ENCODE measurements at regions not wholly inside any gene's neighbourhood (a gene's known extent, or its start where the extent isn't known, plus 50 kb on each side); places are given as distances from the start of the nearest gene placed in this dataset.
"Not testable (repeated sequence)": the region's sequence is repeated elsewhere in the genome, so short reads cannot be mapped to it uniquely, and the experiment has no call there.

DNA sequence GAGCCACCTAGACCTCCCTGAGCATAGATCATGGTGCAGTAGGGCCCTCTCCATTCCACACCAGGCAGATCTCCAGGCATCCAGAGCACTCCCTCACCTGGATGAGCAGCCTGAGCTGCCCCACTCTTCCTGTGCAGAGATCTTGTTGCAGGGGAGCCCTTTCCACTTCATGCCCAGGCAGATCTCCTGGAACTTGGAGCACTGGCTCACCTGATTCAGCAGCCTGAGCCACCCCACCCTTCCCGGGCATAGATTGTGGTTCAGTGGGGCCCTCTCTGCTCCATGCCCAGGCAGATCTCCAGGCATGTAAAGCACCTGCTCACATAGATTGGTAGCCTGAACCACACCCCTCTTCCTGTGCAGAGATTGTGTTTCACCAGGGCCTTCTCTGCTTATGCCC lies 78.0 kb downstream of the SEC16B start:
- no peak overlapping the region for H3K4me3 ChIP-seq
- H3K36me3 ChIP-seq: no peaks in the 10 kb centered on the region
- H3K27ac ChIP-seq: no peak overlapping the region
- no peaks in the 10 kb centered on the region for H3K4me1 ChIP-seq (replicated peaks)
- no peaks in the 10 kb centered on the region; the same call in 1 of the 2 replicates for H3K27me3 ChIP-seq (replicated peaks)
- H3K9me3 ChIP-seq (replicated peaks): 0 out of 2 replicates have a peak, but pooled peaks cover 4% of the 10 kb centered on the region
- no peak for DNase-seq (ENCODE audit: low read depth in 1 of 2, low spot score in 2 of 2)

DNA sequence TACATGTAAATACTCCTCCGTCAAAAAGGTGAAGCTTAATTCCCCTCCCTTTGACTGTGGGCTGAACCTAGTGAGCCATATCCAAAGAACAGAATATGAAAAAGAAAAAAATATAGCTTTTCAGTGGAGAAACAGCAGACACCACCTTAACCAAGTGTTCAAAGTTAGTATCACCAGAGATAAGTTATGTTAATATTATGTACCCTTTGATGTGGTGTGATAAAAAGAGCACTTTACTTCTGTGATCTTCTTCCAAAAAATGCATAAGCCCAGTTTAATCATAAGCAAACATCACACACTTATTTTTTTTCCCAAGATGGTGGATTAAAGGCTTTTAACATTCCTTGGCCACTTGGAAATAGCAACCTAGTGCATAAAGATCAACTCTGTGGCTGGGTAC lies 79.4 kb downstream of the SEC16B start:
- no peak overlapping the region for H3K27ac ChIP-seq
- 0 out of 2 replicates have a peak, but pooled peaks cover 4% of the 10 kb centered on the region for H3K9me3 ChIP-seq (replicated peaks)
- H3K27me3 ChIP-seq (replicated peaks): no peaks in the 10 kb centered on the region; the same call in 1 of the 2 replicates
- DNase-seq (ENCODE audit: low read depth in 1 of 2, low spot score in 2 of 2): no peak
- H3K4me3 ChIP-seq: no peak overlapping the region
- H3K36me3 ChIP-seq: no peaks in the 10 kb centered on the region
- no peaks in the 10 kb centered on the region for H3K4me1 ChIP-seq (replicated peaks)

- no peaks in the 10 kb centered on the region for H3K9me3 ChIP-seq (replicated peaks)
- no peak overlapping the region for H3K27ac ChIP-seq
- no peaks in the 10 kb centered on the region for H3K27me3 ChIP-seq (replicated peaks)
- no peaks in the 10 kb centered on the region for H3K36me3 ChIP-seq
- H3K4me1 ChIP-seq (replicated peaks): no peaks in the 10 kb centered on the region; the same call in 1 of the 2 replicates
- no peak overlapping the region for H3K4me3 ChIP-seq
- DNase-seq (ENCODE audit: low read depth in 1 of 2, low spot score in 2 of 2): no peak
Measured at GRCh38 chr1:177884479-177885021, 85.3 kb downstream of the SEC16B start.

- Histone ChIP-seq H3K36me3 (no peaks in the 10 kb centered on the region), H3K27me3 (replicated peaks) (no peaks in the 10 kb centered on the region), H3K4me1 (replicated peaks) (no peaks in the 10 kb centered on the region; the same call in 1 of the 2 replicates), H3K9me3 (replicated peaks) (no peaks in the 10 kb centered on the region), H3K27ac (no peak overlapping the region), H3K4me3 (no peak overlapping the region)
- DNase-seq (ENCODE audit: low read depth in 1 of 2, low spot score in 2 of 2): no peak
Measured at GRCh38 chr1:177883581-177883980, 86.3 kb downstream of the SEC16B start.

GRCh38 chr1:177880339-177880891 lies 89.4 kb downstream of the SEC16B start:
- Histone ChIP-seq H3K27ac (no peak overlapping the region), H3K4me3 (no peak overlapping the region), H3K27me3 (replicated peaks) (no peaks in the 10 kb centered on the region), H3K36me3 (no peaks in the 10 kb centered on the region), H3K4me1 (replicated peaks) (no peaks in the 10 kb centered on the region; the same call in 1 of the 2 replicates), H3K9me3 (replicated peaks) (no peaks in the 10 kb centered on the region)
- no peak for DNase-seq (ENCODE audit: low read depth in 1 of 2, low spot score in 2 of 2)

DNA sequence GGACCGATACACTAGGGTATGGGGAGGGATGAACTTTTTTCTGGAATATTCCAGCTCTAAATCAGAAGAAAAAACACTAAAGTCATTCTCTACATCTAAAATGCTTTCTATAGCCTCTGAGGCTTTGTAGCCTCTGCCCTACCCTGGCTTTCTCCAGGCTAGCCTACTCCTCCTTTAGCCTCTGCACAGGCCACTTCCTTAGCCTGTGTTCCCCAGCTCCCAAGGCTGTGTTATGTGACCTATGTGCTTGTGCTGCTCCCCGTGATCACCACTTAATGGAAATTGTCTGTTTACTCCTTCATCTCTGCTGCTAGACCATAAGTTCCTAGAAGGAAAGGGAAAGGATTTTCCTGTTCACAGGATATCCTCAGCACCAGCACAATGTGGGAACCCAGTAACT lies 92.8 kb downstream of the SEC16B start:
- no peak overlapping the region for H3K4me3 ChIP-seq
- no peak for DNase-seq (ENCODE audit: low read depth in 1 of 2, low spot score in 2 of 2)
- H3K27me3 ChIP-seq (replicated peaks): no peaks in the 10 kb centered on the region
- no peaks in the 10 kb centered on the region for H3K9me3 ChIP-seq (replicated peaks)
- no peaks in the 10 kb centered on the region for H3K36me3 ChIP-seq
- H3K4me1 ChIP-seq (replicated peaks): peaks cover 23% of the 10 kb centered on the region
- H3K27ac ChIP-seq: no peak overlapping the region

- Histone ChIP-seq H3K27me3 (replicated peaks) (no peaks in the 10 kb centered on the region), H3K27ac (peak overlapping the region; percentile 26), H3K4me3 (no peak overlapping the region), H3K4me1 (replicated peaks) (peaks cover 39% of the 10 kb centered on the region), H3K9me3 (replicated peaks) (no peaks in the 10 kb centered on the region; the same call in 1 of the 2 replicates), H3K36me3 (no peaks in the 10 kb centered on the region)
- DNase-seq (ENCODE audit: low read depth in 1 of 2, low spot score in 2 of 2): peak; percentile 72 to 84
Measured at GRCh38 chr1:177873238-177873637, 96.6 kb downstream of the SEC16B start.

DNA sequence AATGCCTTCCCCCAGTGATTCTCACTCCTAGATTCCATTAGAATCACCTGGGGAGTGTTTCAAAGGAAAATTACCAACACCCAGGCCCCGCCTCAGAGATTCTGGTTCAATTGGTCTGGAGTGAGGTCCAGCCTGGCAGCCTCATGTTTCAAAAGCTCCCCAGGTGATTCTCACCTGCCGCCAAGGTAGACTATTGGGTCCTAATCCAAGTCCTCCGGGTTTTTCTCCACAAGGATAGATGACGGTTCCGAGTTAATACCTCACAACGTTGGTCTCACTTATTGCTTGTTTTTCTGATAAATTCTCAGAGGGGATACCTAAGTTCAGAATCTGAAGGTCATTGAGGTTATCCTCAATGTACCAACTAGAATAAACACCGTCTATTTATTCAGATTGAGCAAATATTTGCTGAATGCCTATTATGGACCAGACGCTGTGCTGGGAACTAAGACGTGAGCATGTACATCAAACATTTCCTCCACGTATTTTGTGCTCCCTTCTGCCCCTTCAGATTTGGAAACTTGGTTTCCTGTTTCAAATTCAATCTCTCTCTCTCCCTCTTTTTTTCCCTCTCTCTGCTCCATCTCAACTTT lies 97.5 kb downstream of the SEC16B start:
- H3K4me3 ChIP-seq: no peak overlapping the region
- no peak for DNase-seq (ENCODE audit: low read depth in 1 of 2, low spot score in 2 of 2)
- H3K27ac ChIP-seq: no peak overlapping the region
- H3K36me3 ChIP-seq: no peaks in the 10 kb centered on the region
- no peaks in the 10 kb centered on the region for H3K27me3 ChIP-seq (replicated peaks)
- H3K4me1 ChIP-seq (replicated peaks): peaks cover 39% of the 10 kb centered on the region
- no peaks in the 10 kb centered on the region; the same call in 1 of the 2 replicates for H3K9me3 ChIP-seq (replicated peaks)

GRCh38 chr1:177871613-177872307 lies 98.1 kb downstream of the SEC16B start:
- H3K27ac ChIP-seq: no peak overlapping the region
- DNase-seq (ENCODE audit: low read depth in 1 of 2, low spot score in 2 of 2): no peak
- H3K27me3 ChIP-seq (replicated peaks): no peaks in the 10 kb centered on the region
- H3K4me3 ChIP-seq: no peak overlapping the region
- H3K4me1 ChIP-seq (replicated peaks): peaks cover 39% of the 10 kb centered on the region
- no peaks in the 10 kb centered on the region for H3K36me3 ChIP-seq
- no peaks in the 10 kb centered on the region; the same call in 1 of the 2 replicates for H3K9me3 ChIP-seq (replicated peaks)

DNA sequence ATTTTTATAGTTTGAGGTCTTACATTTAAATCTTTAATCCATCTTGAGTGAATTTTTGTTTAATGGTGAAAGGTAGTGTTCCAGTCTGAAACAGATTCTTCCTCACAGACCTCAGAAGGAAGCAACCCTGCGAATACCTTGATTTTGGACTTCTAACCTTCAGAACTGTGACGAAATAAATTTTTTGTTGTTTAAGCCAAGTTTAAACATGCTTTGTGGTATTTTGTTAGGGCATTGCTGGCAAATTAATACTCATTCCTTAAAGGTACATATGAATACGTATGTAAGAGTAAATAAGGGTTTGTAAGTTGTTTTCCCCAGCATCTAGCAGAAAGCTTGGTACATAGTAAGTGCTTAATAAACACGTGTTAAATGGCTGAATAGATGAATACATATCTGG lies 100.3 kb downstream of the SEC16B start:
- no peak overlapping the region for H3K4me3 ChIP-seq
- H3K4me1 ChIP-seq (replicated peaks): peaks cover 50% of the 10 kb centered on the region
- H3K27ac ChIP-seq: no peak overlapping the region
- DNase-seq (ENCODE audit: low read depth in 1 of 2, low spot score in 2 of 2): no peak
- H3K27me3 ChIP-seq (replicated peaks): no peaks in the 10 kb centered on the region
- H3K36me3 ChIP-seq: no peaks in the 10 kb centered on the region
- no peaks in the 10 kb centered on the region; the same call in 1 of the 2 replicates for H3K9me3 ChIP-seq (replicated peaks)

DNA sequence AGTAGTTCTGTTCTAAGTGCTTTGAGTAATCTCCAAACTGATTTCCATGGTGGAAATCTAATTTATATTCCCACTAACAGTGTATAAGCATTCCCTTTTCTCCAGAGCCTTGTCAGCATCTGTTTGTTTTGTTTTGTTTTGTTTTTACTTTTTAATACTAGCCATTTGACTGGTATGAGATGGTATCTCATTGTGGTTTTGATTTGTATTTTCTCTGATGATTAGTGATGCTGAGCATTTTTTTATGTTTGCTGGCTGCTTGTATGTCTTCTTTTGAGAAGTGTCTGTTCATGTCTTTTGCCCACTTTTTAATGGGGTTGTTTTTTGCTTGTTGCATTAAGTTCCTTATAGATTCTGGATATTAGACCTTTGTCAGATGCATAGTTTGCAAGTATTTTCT lies 100.8 kb downstream of the SEC16B start:
- H3K36me3 ChIP-seq; H3K27ac ChIP-seq; H3K4me3 ChIP-seq; H3K27me3 ChIP-seq (replicated peaks); H3K9me3 ChIP-seq (replicated peaks): not testable (repeated sequence)
- DNase-seq (ENCODE audit: low read depth in 1 of 2, low spot score in 2 of 2): peak in 1 of 2 experiments; percentile 43
- H3K4me1 ChIP-seq (replicated peaks): peaks cover 56% of the 10 kb centered on the region

- H3K9me3 ChIP-seq (replicated peaks): peaks cover 3% of the 10 kb centered on the region
- no peaks in the 10 kb centered on the region for H3K36me3 ChIP-seq
- peak in 1 of 2 experiments; percentile 33 for DNase-seq (ENCODE audit: low read depth in 1 of 2, low spot score in 2 of 2)
- H3K27me3 ChIP-seq (replicated peaks): no peaks in the 10 kb centered on the region
- H3K27ac ChIP-seq: no peak overlapping the region
- H3K4me1 ChIP-seq (replicated peaks): peaks cover 41% of the 10 kb centered on the region
- H3K4me3 ChIP-seq: no peak overlapping the region
Measured at GRCh38 chr1:177865807-177866206, 104.1 kb downstream of the SEC16B start.

DNA sequence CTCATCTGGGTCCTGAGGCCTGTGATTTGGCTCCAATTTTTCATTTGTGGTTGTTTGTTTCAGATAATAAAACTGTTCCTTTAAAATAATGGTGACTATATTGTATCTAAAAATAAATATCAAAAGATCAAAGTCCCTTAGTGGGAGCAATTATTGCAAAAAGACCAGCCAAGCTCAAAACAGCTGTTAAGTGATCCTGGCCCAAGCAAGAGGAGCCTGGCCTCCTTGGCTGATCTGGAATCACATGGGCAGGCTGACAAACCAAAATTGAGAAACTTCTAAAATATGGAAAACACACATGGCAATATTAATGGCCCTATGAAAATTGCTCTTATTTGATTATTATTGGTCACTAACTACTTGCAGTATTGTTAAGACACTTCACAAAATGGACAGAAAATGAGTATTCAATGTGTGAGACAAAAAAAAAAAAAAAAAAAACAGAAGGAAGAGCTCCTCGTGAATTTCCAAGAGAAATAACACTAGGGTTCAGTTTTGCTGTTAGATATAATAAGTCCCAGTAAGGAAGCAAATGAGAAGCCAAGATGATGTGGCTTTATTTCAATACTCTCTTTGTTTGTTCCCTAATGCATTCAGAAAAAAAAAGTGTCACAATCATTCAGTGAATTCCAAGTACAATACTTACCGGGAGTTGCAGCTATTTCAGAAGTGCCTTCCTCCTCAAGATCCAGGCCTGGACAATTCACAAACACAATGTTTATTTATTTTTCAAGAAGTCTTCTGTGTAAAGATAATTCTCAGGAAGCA lies 105.1 kb downstream of the SEC16B start:
- Histone ChIP-seq H3K27me3 (replicated peaks) (no peaks in the 10 kb centered on the region), H3K9me3 (replicated peaks) (peaks cover 3% of the 10 kb centered on the region), H3K36me3 (no peaks in the 10 kb centered on the region), H3K4me3 (no peak overlapping the region), H3K4me1 (replicated peaks) (peaks cover 36% of the 10 kb centered on the region), H3K27ac (no peak overlapping the region)
- DNase-seq (ENCODE audit: low read depth in 1 of 2, low spot score in 2 of 2): no peak

Data from SJSA1 (cell line).